IPS-20b (cell line): ENCODE measurements at regions not wholly inside any gene's neighbourhood (a gene's known extent, or its start where the extent isn't known, plus 50 kb on each side); places are given as distances from the start of the nearest gene placed in this dataset.

ENCODE experiments used
- H3K27ac ChIP-seq: one replicate; pipeline ENCODE4 v1.5.1; 2013; ENCODE audit warnings: low read length
- H3K27me3 ChIP-seq: 2 replicates; pipeline ENCODE4 v1.6.1; 2013; ENCODE audit warnings: mild to moderate bottlenecking, low read length, inconsistent platforms; ENCODE audit not compliant: insufficient read depth
- H3K36me3 ChIP-seq: 2 replicates; pipeline ENCODE4 v1.6.1; 2013; ENCODE audit warnings: low read depth, mild to moderate bottlenecking, inconsistent platforms, low read length, moderate library complexity; ENCODE audit not compliant: insufficient read depth
- H3K4me1 ChIP-seq: 2 replicates; pipeline ENCODE4 v1.6.1; 2013; ENCODE audit warnings: mild to moderate bottlenecking, control low read depth, inconsistent platforms, low read length, moderate library complexity; ENCODE audit not compliant: insufficient read depth
- H3K4me3 ChIP-seq: 2 replicates; pipeline ENCODE4 v1.5.1; 2013; ENCODE audit warnings: mild to moderate bottlenecking, low read length, inconsistent platforms
- H3K9ac ChIP-seq: 2 replicates; pipeline ENCODE4 v1.6.1; 2013; ENCODE audit warnings: low read depth, mild to moderate bottlenecking, inconsistent platforms, low read length, moderate library complexity
- H3K9me3 ChIP-seq: 2 replicates; pipeline ENCODE4 v1.6.1; 2013; ENCODE audit warnings: mild to moderate bottlenecking, low read depth, low read length, inconsistent platforms; ENCODE audit not compliant: insufficient read depth

DNA sequence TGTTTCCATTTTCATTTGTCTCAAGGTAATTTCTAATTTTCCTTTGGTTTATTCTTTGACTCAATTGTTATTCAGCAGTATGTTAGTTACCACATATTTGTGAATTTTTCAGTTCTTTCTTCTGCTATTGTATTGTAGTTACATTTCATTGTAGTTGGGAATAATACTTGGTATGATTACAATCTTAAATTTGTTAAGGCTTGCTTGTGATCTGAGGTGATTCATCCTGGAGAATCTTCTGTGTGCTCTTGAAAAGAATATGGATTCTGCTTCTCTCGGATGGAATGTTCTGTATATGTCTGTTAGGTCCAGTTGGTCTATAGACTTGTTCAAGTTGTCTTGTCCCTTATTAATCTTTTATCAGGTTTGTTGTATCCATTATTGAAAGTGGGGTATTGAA is 63.4 kb upstream of the VEPH1 start:
- peaks cover 4% of the 10 kb centered on the region; the same call in 1 of the 2 replicates for H3K9me3 ChIP-seq

DNA sequence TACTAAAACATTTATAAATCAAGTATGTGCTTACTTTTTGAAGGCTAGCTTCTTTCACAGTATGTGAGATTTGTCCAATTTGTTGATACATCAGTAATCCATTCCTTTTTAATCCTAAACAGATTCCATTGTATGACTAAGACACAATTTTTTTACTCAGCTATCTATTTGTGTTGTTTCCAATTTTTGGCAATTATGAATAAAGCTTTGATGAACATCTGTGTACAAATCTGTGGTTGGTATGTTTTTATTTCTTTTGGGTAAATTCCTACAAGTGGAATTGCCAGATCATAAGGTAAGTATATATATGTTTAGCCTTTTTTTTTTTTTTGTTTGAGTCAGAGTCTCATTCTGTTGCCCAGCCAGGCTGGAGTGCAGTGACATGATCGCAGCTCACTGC is 56.2 kb upstream of the VEPH1 start:
- H3K9me3 ChIP-seq = peaks cover 6% of the 10 kb centered on the region; the same call in 1 of the 2 replicates
- no peaks in the 10 kb centered on the region for H3K27me3 ChIP-seq
- no peak overlapping the region for H3K27ac ChIP-seq
- no peaks in the 10 kb centered on the region for H3K36me3 ChIP-seq
- no peak overlapping the region for H3K9ac ChIP-seq
- H3K4me3 ChIP-seq = no peak overlapping the region
- no peaks in the 10 kb centered on the region for H3K4me1 ChIP-seq

More for the DNA sequence above, 63.4 kb upstream of the VEPH1 start:
- H3K27me3 ChIP-seq = no peaks in the 10 kb centered on the region
- H3K36me3 ChIP-seq = no peaks in the 10 kb centered on the region
- no peak overlapping the region for H3K27ac ChIP-seq
- no peak overlapping the region for H3K9ac ChIP-seq
- H3K4me3 ChIP-seq = no peak overlapping the region
- no peaks in the 10 kb centered on the region for H3K4me1 ChIP-seq
